MM.1S (cell line): ENCODE measurements at regions not wholly inside any gene's neighbourhood (a gene's known extent, or its start where the extent isn't known, plus 50 kb on each side); places are given as distances from the start of the nearest gene placed in this dataset.

ENCODE experiments used
- DNase-seq: peaks from one replicate; pipeline ENCODE4 v3.0.0-alpha.2; 2015
- H2AFZ ChIP-seq: fragments of 300-600 bp; sonication (generic); 2 replicates; pipeline ENCODE4 v1.6.0; 2016; ENCODE audit warnings: antibody characterized with exemption, low read length
- H3F3A ChIP-seq: fragments of 300-600 bp; sonication (generic); 2 replicates; pipeline ENCODE4 v1.6.1; 2016; ENCODE audit warnings: mild to moderate bottlenecking, antibody characterized with exemption, low read length, moderate library complexity, mixed read lengths; ENCODE audit not compliant: insufficient read depth
- H3K27ac ChIP-seq: fragments of 300-600 bp; sonication (generic); 2 replicates; pipeline ENCODE4 v1.5.1; 2016; ENCODE audit warnings: mild to moderate bottlenecking, low read length
- H3K27me3 ChIP-seq: fragments of 300-600 bp; sonication (generic); replicated peaks from 2 replicates; pipeline ENCODE4 v1.6.0; 2016; ENCODE audit warnings: low read length; ENCODE audit not compliant: insufficient read depth
- H3K36me3 ChIP-seq: fragments of 300-600 bp; sonication (generic); replicated peaks from 2 replicates; pipeline ENCODE4 v1.6.1; 2016; ENCODE audit warnings: mild to moderate bottlenecking, low read length, mixed read lengths; ENCODE audit not compliant: insufficient read depth
- H3K4me1 ChIP-seq: fragments of 300-600 bp; sonication (generic); 2 replicates; pipeline ENCODE4 v1.6.1; 2016; ENCODE audit warnings: low read length, mixed read lengths
- H3K4me2 ChIP-seq: fragments of 300-600 bp; sonication (generic); 2 replicates; pipeline ENCODE4 v1.6.0; 2016; ENCODE audit warnings: low read depth, low read length
- H3K4me3 ChIP-seq: fragments of 300-600 bp; sonication (generic); 2 replicates; pipeline ENCODE4 v1.5.1; 2016; ENCODE audit warnings: low read length, mixed read lengths
- H3K79me2 ChIP-seq: fragments of 300-600 bp; sonication (generic); 2 replicates; pipeline ENCODE4 v1.6.1; 2016; ENCODE audit warnings: mixed run types, low read length, mixed read lengths
- H3K9ac ChIP-seq: fragments of 300-600 bp; sonication (generic); 2 replicates; pipeline ENCODE4 v1.6.1; 2016; ENCODE audit warnings: low read length, mixed read lengths
- H3K9me2 ChIP-seq: fragments of 300-600 bp; sonication (generic); replicated peaks from 2 replicates; pipeline ENCODE4 v1.6.1; 2016; ENCODE audit warnings: mild to moderate bottlenecking, low read length, mixed read lengths; ENCODE audit not compliant: insufficient read depth
- H3K9me3 ChIP-seq: fragments of 300-600 bp; sonication (generic); replicated peaks from 2 replicates; pipeline ENCODE4 v1.6.1; 2016; ENCODE audit warnings: mild to moderate bottlenecking, low read length, mixed read lengths; ENCODE audit not compliant: insufficient read depth
- H4K20me1 ChIP-seq: fragments of 300-600 bp; sonication (generic); 2 replicates; pipeline ENCODE4 v1.6.1; 2016; ENCODE audit warnings: mild to moderate bottlenecking, low read length, moderate library complexity, mixed read lengths; ENCODE audit not compliant: insufficient read depth
- CTCF ChIP-seq: fragments of 300-600 bp; sonication (generic); IDR thresholded peaks from 2 replicates; pipeline ENCODE4 v1.5.1; 2016; ENCODE audit warnings: antibody characterized with exemption, low read length, mixed read lengths
- EZH2 ChIP-seq: fragments of 300-600 bp; sonication (generic); optimal IDR thresholded peaks from 2 replicates; pipeline ENCODE3; 2017; ENCODE audit warnings: low read depth, mild to moderate bottlenecking, antibody characterized with exemption, low read length, mixed read lengths
- EZH2phosphoT487 ChIP-seq: fragments of 300-600 bp; sonication (generic); IDR thresholded peaks from 2 replicates; pipeline ENCODE4 v1.6.1; 2018; ENCODE audit warnings: antibody characterized with exemption, low read length

- Histone ChIP-seq H4K20me1 (no peaks in the 10 kb centered on the region), H2AFZ (no peak overlapping the region), H3K4me2 (no peak overlapping the region), H3K36me3 (no peaks in the 10 kb centered on the region), H3K9me2 (no peaks in the 10 kb centered on the region), H3K9me3 (no peaks in the 10 kb centered on the region), H3K27me3 (no peaks in the 10 kb centered on the region), H3K9ac (no peak overlapping the region), H3K27ac (no peak overlapping the region), H3K4me1 (no peaks in the 10 kb centered on the region), H3F3A (no peaks in the 10 kb centered on the region), H3K4me3 (no peak overlapping the region), H3K79me2 (no peaks in the 10 kb centered on the region)
- TF ChIP-seq EZH2phosphoT487 (no peak), EZH2 (no peak), CTCF (no peak)
- no peak for DNase-seq
Observed at GRCh38 chr14:70269582-70269981, 80.8 kb upstream of the SLC8A3 start.

- no peak for DNase-seq
- Histone ChIP-seq H3K9me3 (no peaks in the 10 kb centered on the region), H3K79me2 (no peaks in the 10 kb centered on the region), H3K9me2 (no peaks in the 10 kb centered on the region), H3K4me3 (no peak overlapping the region), H3K4me1 (no peaks in the 10 kb centered on the region), H3K36me3 (no peaks in the 10 kb centered on the region), H3K4me2 (no peak overlapping the region), H3K27ac (no peak overlapping the region), H2AFZ (no peak overlapping the region), H4K20me1 (no peaks in the 10 kb centered on the region), H3K27me3 (no peaks in the 10 kb centered on the region), H3K9ac (no peak overlapping the region), H3F3A (no peaks in the 10 kb centered on the region)
- no peak for TF ChIP-seq EZH2
- no peak for TF ChIP-seq EZH2phosphoT487
- TF ChIP-seq CTCF: no peak
Observed at GRCh38 chr14:70268760-70269159, 80.0 kb upstream of the SLC8A3 start.

- H3K36me3 ChIP-seq: no peaks in the 10 kb centered on the region
- no peak overlapping the region for H3K9ac ChIP-seq
- H3K27me3 ChIP-seq: no peaks in the 10 kb centered on the region
- no peak overlapping the region for H3K4me3 ChIP-seq
- no peaks in the 10 kb centered on the region for H3K79me2 ChIP-seq
- H2AFZ ChIP-seq: no peak overlapping the region
- H3K9me3 ChIP-seq: no peaks in the 10 kb centered on the region
- H3K9me2 ChIP-seq: no peaks in the 10 kb centered on the region
- no peak for TF ChIP-seq CTCF
- no peak for TF ChIP-seq EZH2phosphoT487
- TF ChIP-seq EZH2: no peak
- DNase-seq: no peak
- no peaks in the 10 kb centered on the region for H3K4me1 ChIP-seq
- H3K27ac ChIP-seq: no peak overlapping the region
- H3K4me2 ChIP-seq: no peak overlapping the region
- H4K20me1 ChIP-seq: no peaks in the 10 kb centered on the region
- no peaks in the 10 kb centered on the region for H3F3A ChIP-seq
Observed at GRCh38 chr14:70266157-70266556, 77.4 kb upstream of the SLC8A3 start.
